KMS-11 (cell line): ENCODE measurements at regions not wholly inside any gene's neighbourhood (a gene's known extent, or its start where the extent isn't known, plus 50 kb on each side); places are given as distances from the start of the nearest gene placed in this dataset.
A peak's percentile ranks its signal among the peaks of the same experiment; 100 is the strongest.

Experiments used
- H2AFZ ChIP-seq: fragments of 200-600 bp; sonication (generic); 2 replicates; pipeline ENCODE4 v1.6.1; 2016; ENCODE audit warnings: antibody characterized with exemption, mixed run types, low read depth
- H3K27ac ChIP-seq: fragments of 200-600 bp; sonication (generic); 2 replicates; pipeline ENCODE4 v1.6.1; 2016; ENCODE audit warnings: mild to moderate bottlenecking, mixed run types
- H3K27me3 ChIP-seq: fragments of 200-600 bp; sonication (generic); 2 replicates; pipeline ENCODE4 v1.6.1; 2017; ENCODE audit warnings: mild to moderate bottlenecking, low read depth, mixed run types, moderate library complexity; ENCODE audit not compliant: insufficient read depth
- H3K36me3 ChIP-seq: fragments of 200-600 bp; sonication (generic); 2 replicates; pipeline ENCODE4 v1.6.1; 2017; ENCODE audit warnings: mild to moderate bottlenecking, mixed run types; ENCODE audit not compliant: insufficient read depth
- H3K4me1 ChIP-seq: fragments of 200-600 bp; sonication (generic); 2 replicates; pipeline ENCODE4 v1.6.1; 2016; ENCODE audit warnings: mild to moderate bottlenecking, low read depth, mixed run types; ENCODE audit not compliant: poor library complexity, severe bottlenecking
- H3K4me2 ChIP-seq: fragments of 200-600 bp; sonication (generic); 2 replicates; pipeline ENCODE4 v1.7.0; 2016; ENCODE audit warnings: mild to moderate bottlenecking, mixed run types
- H3K4me3 ChIP-seq: fragments of 200-600 bp; sonication (generic); IDR thresholded peaks from 2 replicates; pipeline ENCODE4 v1.6.1; 2017; ENCODE audit warnings: low read depth, low read length, mixed read lengths; ENCODE audit not compliant: insufficient read depth
- H3K79me2 ChIP-seq: fragments of 200-600 bp; sonication (generic); 2 replicates; pipeline ENCODE4 v1.6.1; 2016; ENCODE audit warnings: low read depth, mixed run types; ENCODE audit not compliant: insufficient read depth
- H3K9ac ChIP-seq: fragments of 200-600 bp; sonication (generic); 2 replicates; pipeline ENCODE4 v1.6.1; 2016; ENCODE audit warnings: mild to moderate bottlenecking, mixed run types
- H4K20me1 ChIP-seq: fragments of 200-600 bp; sonication (generic); 2 replicates; pipeline ENCODE4 v1.6.1; 2016; ENCODE audit warnings: mild to moderate bottlenecking, mixed run types; ENCODE audit not compliant: insufficient read depth
- TF ChIP-seq, protein P1 (sequence below): fragments of 200-600 bp; sonication (generic); conservative IDR thresholded peaks from 2 replicates; pipeline ENCODE4 v1.6.1; 2017; ENCODE audit warnings: low read depth, mild to moderate bottlenecking, antibody characterized with exemption, low read length, moderate library complexity, mixed read lengths

- TF ChIP-seq, protein P1, sequence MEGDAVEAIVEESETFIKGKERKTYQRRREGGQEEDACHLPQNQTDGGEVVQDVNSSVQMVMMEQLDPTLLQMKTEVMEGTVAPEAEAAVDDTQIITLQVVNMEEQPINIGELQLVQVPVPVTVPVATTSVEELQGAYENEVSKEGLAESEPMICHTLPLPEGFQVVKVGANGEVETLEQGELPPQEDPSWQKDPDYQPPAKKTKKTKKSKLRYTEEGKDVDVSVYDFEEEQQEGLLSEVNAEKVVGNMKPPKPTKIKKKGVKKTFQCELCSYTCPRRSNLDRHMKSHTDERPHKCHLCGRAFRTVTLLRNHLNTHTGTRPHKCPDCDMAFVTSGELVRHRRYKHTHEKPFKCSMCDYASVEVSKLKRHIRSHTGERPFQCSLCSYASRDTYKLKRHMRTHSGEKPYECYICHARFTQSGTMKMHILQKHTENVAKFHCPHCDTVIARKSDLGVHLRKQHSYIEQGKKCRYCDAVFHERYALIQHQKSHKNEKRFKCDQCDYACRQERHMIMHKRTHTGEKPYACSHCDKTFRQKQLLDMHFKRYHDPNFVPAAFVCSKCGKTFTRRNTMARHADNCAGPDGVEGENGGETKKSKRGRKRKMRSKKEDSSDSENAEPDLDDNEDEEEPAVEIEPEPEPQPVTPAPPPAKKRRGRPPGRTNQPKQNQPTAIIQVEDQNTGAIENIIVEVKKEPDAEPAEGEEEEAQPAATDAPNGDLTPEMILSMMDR, result no peak
- Histone ChIP-seq H3K4me3 (no peak overlapping the region), H3K9ac (no peak overlapping the region), H2AFZ (no peak overlapping the region), H3K36me3 (no peaks in the 10 kb centered on the region), H3K79me2 (no peaks in the 10 kb centered on the region), H4K20me1 (no peaks in the 10 kb centered on the region), H3K27me3 (no peaks in the 10 kb centered on the region), H3K4me1 (peaks cover 16% of the 10 kb centered on the region), H3K27ac (no peak overlapping the region), H3K4me2 (no peak overlapping the region)
Observed at GRCh38 chr1:55718758-55719671, 503.9 kb upstream of the USP24 start.

- no peak overlapping the region for H3K27ac ChIP-seq
- no peak overlapping the region for H2AFZ ChIP-seq
- peaks cover 16% of the 10 kb centered on the region for H3K4me1 ChIP-seq
- no peaks in the 10 kb centered on the region for H3K36me3 ChIP-seq
- no peak overlapping the region for H3K4me3 ChIP-seq
- H4K20me1 ChIP-seq, result no peaks in the 10 kb centered on the region
- H3K79me2 ChIP-seq, result no peaks in the 10 kb centered on the region
- TF ChIP-seq, protein P1, result no peak
- no peaks in the 10 kb centered on the region for H3K27me3 ChIP-seq
- peak overlapping the region; percentile 25 for H3K4me2 ChIP-seq
- no peak overlapping the region for H3K9ac ChIP-seq
Observed at GRCh38 chr1:55717111-55717510, 501.9 kb upstream of the USP24 start.

DNA sequence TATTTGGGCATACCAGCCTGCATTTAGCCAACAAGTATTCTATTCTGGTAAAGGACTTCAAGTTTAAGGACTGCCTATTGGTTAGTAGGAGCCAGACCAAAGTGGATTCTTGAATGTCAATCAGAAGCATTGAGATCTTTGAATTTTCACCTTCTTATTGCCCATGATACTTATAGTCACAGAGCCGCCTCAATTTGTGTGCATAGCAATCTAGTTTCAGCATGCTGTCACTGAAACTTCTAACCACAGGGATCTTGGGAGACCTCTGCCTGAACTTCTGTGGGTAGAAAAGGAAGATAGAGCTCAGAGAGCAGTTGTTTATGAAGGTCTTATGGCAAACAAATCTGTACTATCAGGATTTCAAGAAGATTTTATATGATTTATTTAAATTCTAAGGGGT lies 501.4 kb upstream of the USP24 start:
- H3K27ac ChIP-seq, result no peak overlapping the region
- H4K20me1 ChIP-seq, result no peaks in the 10 kb centered on the region
- peak overlapping the region; percentile 25 for H3K4me2 ChIP-seq
- TF ChIP-seq, protein P1, result no peak
- H3K9ac ChIP-seq, result no peak overlapping the region
- no peak overlapping the region for H2AFZ ChIP-seq
- peaks cover 16% of the 10 kb centered on the region for H3K4me1 ChIP-seq
- H3K4me3 ChIP-seq, result no peak overlapping the region
- no peaks in the 10 kb centered on the region for H3K79me2 ChIP-seq
- no peaks in the 10 kb centered on the region for H3K36me3 ChIP-seq
- no peaks in the 10 kb centered on the region for H3K27me3 ChIP-seq

DNA sequence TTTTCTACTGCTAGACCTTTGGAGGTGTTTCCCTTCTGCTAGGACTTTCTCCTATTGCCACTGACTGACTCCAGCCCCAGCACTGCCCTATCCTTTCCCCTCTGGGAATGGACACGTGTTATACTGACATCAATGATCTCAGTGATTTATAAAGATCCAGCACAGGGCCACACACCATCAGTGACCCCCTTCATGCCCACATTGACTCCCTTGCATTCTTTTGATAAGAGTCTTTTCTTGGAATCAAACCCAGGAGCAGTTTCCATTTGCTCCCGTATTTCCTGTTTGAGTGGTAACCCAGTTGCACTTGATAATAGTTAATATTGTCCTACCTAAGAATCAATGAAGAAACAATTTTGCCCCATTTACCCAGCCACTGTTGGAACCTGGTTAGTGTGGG lies 501.0 kb upstream of the USP24 start:
- no peak overlapping the region for H3K9ac ChIP-seq
- no peak overlapping the region for H3K27ac ChIP-seq
- TF ChIP-seq, protein P1, result no peak

More for the DNA sequence above, 501.0 kb upstream of the USP24 start:
- no peaks in the 10 kb centered on the region for H3K79me2 ChIP-seq
- H3K4me3 ChIP-seq, result no peak overlapping the region
- no peaks in the 10 kb centered on the region for H3K27me3 ChIP-seq
- no peaks in the 10 kb centered on the region for H4K20me1 ChIP-seq
- peak overlapping the region; percentile 25; the same call in 1 of the 2 replicates for H3K4me2 ChIP-seq
- no peaks in the 10 kb centered on the region for H3K36me3 ChIP-seq
- H2AFZ ChIP-seq, result no peak overlapping the region
- peaks cover 16% of the 10 kb centered on the region for H3K4me1 ChIP-seq
